ENCODE measurements at regions not wholly inside any gene's neighbourhood (a gene's known extent, or its start where the extent isn't known, plus 50 kb on each side); places are given as distances from the start of the nearest gene placed in this dataset.

DNA sequence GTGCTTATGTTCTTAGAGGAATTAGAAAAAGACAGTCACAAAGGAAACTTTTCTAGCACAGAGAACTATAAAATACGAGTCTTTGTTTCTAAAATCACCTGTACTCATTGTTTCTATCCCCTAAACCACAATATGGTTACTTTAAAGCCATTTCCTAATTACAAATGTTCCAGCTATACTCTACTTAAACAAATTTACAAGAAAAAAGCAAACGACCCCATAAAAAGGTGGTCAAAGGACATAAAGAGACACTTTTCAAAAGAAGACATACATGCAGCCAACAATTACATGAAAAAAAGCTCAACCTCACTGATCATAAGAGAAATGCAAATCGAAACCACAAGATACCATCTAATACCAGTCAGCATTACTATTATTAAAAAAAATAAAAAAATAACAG lies 447.3 kb downstream of the RAB28 start:
- no peak for DNase-seq

GRCh38 chr4:13032936-13033335 lies 451.2 kb downstream of the RAB28 start:
- DNase-seq: no peak

DNA sequence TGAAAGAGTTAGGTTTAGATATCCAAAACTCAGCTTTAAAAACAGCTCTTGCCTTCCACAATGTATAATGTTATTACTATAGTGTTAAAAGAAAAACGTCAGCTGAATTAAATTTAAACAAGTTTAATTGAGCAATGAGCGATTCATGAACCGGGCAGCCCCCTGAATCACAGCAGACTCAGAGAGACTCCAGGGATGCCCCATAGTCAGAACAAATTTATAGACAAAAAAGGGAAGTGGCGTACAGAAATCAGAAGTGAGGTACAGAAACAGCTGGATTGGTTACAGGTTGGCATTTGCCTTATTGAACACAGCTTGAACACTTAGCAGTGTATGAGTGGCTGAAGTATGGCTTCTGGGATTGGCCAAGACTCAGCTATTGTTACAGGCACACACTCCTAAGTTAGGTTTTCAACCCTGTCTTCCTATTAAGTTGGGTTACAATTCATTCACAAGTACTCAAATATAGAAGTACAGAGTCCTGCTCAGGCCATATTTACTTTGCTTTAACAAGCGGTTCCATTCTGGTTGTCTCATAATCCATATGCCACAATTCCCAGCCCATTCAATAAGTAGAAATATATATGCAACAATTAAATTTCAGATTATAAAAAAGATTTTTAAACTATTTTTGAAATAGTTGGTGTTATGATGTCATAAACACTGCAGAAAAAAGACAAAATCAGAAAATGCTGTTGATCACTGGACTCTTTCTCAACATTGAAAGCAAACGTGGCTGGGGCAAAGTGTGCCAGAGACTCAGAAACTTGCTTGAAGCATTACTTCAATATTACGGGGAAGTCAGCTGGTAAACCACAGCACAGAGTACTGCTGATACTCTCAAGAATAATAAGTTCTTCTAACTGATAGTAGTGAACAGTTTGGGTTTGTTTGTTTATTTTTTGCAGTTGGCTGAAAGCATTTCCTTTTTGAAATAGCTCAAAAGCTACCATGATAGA lies 459.7 kb downstream of the RAB28 start:
- no peak for DNase-seq

DNA sequence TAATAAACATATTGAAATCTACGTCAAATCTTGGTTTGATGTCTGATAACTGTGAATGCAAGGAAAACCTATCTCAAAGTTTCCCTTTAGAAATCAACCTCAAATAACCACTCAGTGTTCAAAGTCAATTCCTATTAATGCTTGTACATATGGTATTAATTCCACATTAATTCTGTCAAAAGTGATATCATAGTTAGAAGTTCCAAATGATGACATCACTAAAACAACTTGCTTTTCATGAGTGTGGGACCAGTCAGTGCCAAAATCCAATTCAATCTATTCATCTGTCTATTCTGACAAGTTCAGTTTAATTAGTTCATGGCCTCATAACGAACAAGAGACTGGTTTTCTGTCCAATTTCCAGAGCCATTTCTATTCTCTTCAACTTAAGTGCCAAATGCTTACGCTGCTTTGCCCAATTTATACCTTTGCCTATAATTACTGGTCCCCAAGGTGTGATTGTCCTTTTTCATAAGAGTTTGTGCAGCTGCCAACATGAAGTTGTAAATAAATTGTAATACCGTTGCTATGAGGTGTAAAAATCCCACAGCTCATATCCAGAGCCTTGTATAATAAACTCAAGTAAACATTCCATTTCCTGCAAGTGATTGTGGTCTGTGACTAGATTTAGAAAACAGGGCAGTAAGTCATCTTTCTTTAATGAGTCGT lies 476.2 kb downstream of the RAB28 start:
- no peak for DNase-seq

DNA sequence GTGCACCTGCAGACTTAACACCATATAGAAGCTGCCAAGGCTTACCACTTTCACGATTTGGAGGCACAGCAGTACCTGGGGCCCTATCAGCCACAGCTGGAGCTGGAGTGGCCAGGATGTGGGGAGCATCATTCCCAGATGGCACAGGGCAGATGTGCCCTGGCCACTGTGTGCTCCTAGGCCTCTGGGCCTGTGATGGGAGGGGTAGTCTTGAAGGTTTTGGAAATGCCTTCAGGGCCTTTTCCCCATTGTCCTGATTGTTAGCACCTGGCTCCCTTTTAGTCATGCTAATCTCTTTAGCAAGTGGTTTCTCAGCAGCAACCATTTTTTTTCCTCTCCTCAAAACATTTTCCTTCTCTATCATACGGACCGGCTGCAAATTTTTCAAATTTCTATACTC lies 490.2 kb downstream of the RAB28 start:
- DNase-seq: no peak

DNA sequence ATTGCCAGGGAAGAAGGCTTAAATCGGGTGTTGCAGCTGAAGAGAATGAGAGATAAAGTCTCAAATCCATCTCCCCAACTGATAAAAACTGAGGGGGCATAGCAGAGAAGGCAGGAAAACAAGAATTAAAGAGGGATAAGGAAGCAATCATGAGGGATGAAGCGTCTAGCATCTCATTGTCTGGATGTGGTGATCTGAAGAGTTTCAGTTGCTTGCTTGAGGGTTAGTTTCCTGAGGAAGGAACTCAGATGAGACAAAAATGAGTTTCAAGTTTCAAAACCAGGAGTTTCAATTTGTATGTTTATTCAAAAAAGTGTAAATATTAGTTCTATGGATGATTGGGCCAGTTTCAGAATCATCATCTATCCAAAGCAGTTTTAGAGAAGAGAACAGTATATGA lies 496.9 kb downstream of the RAB28 start:
- DNase-seq: no peak

DNA sequence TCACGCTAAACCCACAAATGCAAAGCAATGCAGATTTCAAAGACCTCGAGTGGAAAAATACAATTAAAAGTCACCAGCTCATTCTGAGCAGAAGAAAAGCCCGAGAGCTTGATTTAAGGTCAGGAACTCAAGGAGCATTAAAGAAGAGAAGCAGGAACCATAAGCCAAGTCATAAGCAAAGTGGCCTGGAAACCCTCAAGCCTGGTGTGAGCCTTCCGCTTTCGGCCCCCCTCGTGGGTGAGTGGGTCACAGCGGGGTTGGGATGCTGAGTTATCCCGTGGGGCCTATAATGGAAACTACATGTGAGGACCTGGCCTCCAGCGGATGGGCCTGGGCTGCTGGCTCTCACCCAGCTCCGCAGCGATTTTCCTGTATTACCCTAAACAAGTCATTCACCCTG lies 504.3 kb downstream of the RAB28 start:
- no peak for DNase-seq

- no peak for DNase-seq
These were observed 505.8 kb downstream of the RAB28 start for GRCh38 chr4:12978310-12978709.

DNA sequence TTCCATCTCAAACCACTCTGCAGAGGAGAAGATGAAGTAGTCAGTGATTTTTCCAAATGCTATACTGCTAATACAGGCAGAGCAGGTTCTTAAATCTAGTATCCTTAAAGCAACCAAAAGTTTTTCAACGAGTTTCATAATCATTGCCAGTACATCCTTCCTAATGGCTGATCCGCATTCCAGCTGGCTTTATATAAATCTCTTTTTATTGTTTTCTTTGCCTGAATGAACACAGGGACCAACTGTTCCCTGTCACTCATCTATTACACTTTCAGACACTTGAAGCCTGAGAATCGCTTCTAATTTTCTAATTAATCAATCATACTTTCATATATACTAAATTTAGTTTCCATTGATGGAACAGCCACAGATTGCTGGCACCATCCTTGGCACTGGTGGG lies 508.6 kb downstream of the RAB28 start:
- no peak for DNase-seq

- no peak for DNase-seq
These were observed 510.6 kb downstream of the RAB28 start for GRCh38 chr4:12973522-12973921.

DNA sequence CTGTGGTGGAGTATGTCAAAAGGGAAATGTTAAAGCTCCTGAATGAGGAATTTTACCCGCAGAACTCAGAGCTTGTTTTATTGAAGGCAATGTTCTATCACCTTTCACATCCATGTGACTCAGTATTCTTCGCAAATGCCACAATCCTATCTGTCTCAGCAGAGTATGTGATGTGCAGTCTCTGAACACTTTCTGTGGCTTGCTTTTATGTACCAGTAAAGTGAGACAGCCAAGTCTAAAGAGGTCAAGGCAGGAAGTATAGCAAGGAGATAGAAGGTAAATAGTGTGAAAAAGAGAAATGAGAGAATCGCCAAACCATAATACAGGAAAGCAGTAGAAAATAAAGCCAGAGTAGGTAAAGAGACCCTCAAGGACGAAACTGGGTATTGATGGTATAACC lies 515.8 kb downstream of the RAB28 start:
- DNase-seq: no peak

DNA sequence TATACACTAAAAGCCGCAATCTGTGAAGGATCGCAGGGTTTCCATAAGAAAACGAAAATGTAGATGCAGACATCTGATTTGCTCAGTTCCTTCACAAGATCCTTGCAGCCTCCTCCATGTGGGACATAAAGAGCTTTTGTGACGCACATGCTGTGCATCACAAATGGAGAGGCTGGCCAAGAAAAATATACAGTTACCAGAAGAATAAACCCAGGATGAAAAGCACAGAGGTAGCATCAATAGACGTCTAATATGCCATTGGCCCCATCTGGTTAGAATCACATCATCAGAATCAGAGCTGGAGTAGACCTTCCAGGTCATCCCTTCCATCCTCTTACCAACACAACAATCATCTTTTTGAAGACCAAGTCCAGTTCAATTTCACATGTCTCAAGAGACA lies 517.4 kb downstream of the RAB28 start:
- no peak for DNase-seq

- DNase-seq: no peak
These were observed 518.8 kb downstream of the RAB28 start for GRCh38 chr4:12965334-12965733.

DNA sequence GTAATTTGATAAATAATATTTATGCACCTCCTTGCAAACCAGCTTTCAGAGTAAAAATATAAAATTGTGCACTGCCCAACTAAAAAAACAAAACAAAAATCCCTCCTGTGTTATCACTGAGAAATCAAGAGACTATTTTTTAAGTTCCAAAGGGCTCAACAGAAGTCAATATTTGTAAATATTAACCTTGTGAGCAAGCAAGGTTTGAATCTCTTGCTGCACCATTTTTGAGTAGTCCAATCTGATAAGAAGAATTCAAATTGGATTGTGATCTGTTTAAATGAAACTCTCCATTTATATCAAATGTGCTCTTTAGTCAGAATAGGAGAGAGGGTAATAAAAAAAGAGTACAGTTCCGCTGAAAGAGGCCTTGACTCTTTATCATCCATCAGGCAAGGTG lies 520.2 kb downstream of the RAB28 start:
- DNase-seq: no peak

- DNase-seq: no peak
These were observed 520.8 kb downstream of the RAB28 start for GRCh38 chr4:12963291-12963690.

GRCh38 chr4:12961713-12962112 lies 522.4 kb downstream of the RAB28 start:
- no peak for DNase-seq

DNA sequence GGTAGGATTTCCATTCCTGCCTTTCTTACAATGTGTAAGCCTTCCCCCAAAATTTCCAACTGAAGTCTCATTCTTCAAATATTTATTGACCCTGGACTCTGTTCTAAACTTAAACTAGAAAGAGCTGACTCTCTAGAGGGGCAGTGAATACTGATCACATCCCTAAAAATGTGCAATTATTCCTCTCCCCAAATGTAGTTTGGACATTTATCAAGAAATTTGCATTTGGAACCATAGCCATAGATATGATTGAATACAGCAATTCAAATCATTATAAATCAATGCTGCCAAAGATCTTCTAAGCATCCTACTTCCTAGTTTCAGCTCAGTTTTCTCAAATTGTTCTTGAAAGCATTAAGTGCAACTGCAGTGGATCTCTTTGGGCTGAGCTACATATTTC lies 525.7 kb downstream of the RAB28 start:
- no peak for DNase-seq

DNA sequence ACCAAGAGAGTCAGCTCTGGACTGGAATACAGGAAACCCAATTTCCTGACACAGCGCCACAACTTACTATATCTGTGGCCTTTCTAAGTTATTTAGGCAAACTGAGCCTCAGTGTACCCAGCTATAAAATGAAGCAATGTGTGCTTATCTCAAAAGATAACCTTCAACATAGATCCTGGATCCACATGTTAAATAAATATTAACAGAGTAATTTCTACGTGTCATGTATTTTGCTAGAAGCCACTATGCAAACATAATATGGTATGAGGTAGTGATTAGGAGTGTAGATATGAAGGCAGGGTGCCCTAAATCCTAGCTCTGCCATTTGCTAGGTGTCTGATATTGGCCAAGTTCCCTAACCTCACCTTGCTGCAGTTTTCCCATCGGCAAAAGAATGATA lies 527.0 kb downstream of the RAB28 start:
- no peak for DNase-seq

GRCh38 chr4:12956026-12956425 lies 528.1 kb downstream of the RAB28 start:
- DNase-seq: no peak

GRCh38 chr4:12949719-12950490 lies 534.2 kb downstream of the RAB28 start:
- no peak for DNase-seq

DNA sequence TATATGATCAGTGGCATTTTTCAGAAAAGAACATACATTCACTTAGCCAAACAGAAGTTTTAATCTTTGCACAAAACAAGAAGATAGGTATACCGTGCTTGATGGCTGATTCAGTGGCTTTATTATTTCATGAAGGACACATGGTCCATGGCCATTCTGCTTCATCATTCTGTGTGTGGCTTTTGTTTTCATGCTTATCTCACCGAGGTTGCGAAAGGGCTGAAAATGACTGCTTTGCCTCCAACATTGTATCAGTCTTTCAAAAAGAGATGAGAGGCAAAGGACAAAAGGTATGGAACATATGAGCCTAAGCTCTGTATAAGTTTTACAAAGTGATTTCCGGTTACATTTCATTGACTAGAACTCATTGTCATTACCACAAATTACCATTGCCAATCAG lies 541.1 kb downstream of the RAB28 start:
- no peak for DNase-seq

DNA sequence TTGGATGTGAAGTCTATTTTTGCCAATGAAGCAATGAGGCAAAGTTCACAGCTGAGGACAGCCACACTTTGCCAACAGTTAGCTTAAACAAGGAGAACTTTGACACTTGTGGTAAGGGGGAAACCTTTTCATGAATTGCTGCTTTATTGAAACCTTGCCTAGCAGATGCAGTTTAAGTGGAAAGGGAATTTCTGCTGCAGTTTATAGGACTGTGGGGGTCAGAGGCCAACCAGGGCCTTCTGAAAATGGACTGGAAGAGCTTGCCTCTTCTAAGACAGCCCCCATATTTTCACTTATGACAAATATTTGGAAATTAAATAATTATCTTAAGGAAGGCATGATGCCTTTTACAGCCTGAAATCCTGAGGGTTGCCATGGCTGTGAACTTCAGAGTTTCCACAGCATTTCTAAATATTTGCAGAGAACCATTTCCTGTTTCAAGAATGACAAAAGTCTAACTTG lies 550.3 kb downstream of the RAB28 start:
- no peak for DNase-seq

DNA sequence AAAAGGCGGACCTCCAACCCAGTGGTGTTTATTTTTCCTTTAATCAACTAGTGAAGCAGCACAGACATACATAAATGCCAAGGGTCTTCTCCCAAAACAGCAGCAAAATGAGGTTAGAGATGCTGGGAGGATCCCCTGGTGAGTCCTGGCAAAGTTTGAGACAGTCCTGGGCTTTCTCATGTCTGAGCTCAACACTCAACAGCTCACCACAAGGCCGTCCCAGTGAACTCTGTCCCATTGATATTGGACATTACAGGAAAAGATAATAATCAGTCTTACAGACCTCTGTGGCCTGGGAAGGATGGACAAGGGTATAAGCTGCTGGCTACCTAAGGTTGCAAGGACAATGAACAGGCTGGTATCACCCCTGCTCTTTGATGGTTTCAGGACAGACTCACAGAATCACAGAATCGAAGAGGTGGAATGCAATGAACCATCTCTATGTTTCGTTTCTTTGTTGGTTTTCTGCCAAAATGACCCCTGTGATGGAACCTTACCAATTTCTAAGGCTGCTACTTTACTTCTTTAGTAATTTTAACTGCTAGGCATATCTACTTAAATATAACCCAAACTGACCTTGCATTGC lies 551.8 kb downstream of the RAB28 start:
- DNase-seq: no peak
